Epithelial cell of proximal tubule (primary cell): ENCODE measurements at regions not wholly inside any gene's neighbourhood (a gene's known extent, or its start where the extent isn't known, plus 50 kb on each side); places are given as distances from the start of the nearest gene placed in this dataset.

ENCODE experiments used
- DNase-seq: peaks from one replicate; pipeline ENCODE4 v3.0.0-alpha.2; 2011; ENCODE audit warnings: low read depth
- H3K4me3 ChIP-seq: 2 replicates; pipeline ENCODE4 v1.5.1; 2011; ENCODE audit warnings: low read depth, mild to moderate bottlenecking, low read length
- TF ChIP-seq, protein P1 (sequence below): conservative IDR thresholded peaks from 2 replicates; pipeline ENCODE4 v1.5.1; 2012; ENCODE audit warnings: low read depth, mild to moderate bottlenecking, low read length

DNA sequence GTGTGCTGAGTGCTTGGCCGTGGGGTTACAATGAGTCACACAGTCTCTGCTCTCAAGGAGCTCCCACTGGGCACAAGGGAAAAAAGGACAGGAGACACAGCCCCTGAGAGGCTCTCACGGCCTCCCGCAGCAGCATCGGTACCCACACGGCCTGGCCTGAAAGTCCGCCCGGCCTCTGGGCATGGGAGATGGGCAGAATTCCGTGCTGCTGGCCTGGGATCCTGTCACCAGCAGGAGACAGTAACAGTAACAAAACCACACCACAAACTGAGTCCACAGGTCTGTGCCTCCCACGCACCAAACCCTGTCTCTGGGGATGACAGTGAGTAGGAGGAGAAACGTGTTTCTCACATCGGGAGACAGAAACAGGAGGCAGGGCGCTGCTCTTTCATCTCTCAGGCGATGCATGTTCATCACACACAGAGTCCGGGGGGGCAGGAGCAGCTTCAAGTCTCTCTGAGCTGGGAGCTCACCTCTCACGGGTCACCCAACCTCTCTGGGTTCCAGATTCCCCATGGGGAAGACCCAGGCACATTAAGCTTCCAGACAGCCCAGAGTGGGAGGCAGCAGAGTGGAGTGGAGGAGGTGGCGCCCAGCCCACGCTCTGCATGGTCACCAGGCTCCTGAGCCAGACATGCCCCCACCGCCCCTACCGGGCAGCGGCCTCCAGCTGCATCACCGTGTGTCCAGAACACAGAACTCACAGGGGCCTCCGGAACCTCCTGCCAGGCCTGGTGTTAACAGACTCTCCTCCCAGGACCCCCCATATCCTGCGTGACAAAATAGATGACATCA is 124.7 kb upstream of the VSTM2B start:
- TF ChIP-seq, protein P1, sequence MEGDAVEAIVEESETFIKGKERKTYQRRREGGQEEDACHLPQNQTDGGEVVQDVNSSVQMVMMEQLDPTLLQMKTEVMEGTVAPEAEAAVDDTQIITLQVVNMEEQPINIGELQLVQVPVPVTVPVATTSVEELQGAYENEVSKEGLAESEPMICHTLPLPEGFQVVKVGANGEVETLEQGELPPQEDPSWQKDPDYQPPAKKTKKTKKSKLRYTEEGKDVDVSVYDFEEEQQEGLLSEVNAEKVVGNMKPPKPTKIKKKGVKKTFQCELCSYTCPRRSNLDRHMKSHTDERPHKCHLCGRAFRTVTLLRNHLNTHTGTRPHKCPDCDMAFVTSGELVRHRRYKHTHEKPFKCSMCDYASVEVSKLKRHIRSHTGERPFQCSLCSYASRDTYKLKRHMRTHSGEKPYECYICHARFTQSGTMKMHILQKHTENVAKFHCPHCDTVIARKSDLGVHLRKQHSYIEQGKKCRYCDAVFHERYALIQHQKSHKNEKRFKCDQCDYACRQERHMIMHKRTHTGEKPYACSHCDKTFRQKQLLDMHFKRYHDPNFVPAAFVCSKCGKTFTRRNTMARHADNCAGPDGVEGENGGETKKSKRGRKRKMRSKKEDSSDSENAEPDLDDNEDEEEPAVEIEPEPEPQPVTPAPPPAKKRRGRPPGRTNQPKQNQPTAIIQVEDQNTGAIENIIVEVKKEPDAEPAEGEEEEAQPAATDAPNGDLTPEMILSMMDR: no peak
- no peak overlapping the region for H3K4me3 ChIP-seq
- DNase-seq: no peak

DNA sequence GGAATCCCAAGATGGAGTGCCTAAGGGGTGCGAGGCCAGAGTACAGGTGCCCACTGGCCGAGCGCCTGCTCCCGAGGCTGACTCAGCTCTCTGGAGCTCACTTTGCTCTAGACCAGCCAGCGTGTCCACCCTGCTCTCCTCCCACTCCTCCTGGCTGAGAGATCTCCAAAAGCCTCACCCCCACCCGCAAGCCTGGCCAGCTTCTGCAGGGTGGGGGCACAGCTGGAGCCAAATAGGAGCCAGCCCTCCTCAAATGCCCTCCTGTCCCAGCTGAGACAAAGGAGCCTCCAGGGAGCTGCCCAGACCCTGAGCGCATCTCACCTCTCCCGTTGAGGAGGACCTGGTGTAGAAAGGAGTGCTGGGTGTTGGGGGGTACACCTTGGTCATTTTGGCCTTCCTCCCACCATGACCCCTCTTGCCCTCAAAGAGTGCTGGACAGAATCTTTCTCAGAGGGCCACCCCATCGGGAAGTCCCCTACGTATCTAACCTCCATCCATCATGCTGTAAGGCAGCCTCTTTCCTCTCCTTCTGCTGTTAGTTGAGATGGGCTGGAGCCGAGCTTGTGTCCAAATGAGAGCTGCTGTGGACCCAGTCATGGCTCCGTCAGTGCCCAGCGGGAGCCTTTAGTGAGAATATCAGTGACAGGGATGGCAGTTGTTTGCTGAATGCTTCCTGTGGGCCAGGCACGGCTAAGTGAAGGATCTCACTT is 123.9 kb upstream of the VSTM2B start:
- no peak overlapping the region for H3K4me3 ChIP-seq
- DNase-seq: no peak
- TF ChIP-seq, protein P1: no peak

DNA sequence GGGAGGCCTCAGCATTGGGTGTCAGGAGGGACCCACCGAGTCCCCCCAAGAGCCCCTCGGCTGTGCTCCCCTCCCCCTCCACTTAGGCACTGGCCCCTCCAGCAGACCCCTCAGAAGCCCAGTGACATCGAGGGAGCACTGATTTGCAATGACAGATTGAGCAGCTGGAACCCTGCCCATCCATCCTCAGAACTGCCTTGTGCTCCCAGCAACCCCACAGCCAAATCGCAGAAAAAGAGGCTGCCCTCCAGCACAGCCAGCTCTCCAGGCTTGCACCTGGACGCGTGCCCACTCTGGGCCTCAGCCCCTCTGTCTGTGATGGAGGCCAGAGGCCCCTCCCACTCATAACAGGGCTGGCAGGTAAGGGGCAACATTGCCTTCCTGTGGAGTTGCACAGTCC is 123.2 kb upstream of the VSTM2B start:
- H3K4me3 ChIP-seq: no peak overlapping the region
- TF ChIP-seq, protein P1: no peak
- DNase-seq: no peak

DNA sequence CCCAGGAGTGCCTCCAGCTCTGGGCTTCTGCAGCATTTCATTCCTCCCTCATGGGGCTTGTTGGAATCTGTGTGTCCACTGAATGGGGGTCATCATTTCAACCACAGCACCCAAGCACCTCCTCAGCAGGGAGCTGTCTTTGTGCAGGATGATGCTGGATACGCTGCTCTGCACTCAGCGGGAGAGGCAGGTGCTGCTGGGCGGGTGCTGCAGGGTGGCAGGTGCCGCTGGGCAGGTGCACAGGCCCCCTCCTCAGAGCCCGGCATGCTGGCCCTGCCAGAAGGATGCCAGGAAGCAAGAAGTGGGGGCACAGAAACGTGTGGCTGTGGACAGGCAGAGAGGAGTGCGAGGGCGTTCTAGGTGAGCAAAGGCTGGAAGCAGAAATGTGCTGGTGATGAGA is 121.8 kb upstream of the VSTM2B start:
- H3K4me3 ChIP-seq: no peak overlapping the region
- TF ChIP-seq, protein P1: no peak
- DNase-seq: no peak

DNA sequence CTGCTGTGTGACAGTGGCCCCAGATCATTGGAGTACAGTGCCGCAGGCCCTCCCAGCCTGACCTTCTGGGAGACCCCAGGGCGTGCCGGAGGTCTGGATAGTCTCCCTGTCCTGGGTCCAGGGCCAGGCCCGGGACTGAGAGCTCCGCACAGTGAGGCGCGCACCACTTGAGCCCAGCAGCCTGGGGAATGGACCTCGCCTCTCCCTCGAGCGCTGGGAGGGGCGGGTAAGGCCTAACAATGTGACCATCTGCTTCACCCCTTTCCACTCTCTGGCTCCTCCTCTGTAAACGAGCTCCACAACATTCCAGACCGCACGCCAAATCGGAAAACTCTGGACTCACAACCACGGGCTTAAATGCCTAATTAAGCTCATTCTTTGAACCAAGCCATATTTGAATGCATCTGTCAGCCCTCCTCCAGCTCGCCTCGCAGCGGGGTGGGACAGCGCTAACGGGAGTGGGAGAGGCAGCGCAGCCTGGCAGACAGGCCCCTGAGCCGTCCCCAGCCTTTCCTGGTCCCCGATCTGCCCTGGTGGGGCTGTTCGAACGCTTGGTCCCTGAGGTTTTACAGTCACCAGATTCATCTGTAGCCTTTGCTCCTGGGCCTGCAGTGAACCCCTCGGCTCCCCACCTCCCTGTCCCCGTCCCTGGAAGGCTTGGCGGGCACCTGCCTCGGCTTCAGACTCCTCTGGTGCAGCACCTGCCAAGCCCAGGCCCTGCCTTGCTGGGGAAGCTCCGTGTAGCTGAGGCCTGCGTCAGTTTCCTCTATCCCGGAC is 120.7 kb upstream of the VSTM2B start:
- TF ChIP-seq, protein P1: no peak
- no peak overlapping the region for H3K4me3 ChIP-seq
- DNase-seq: no peak

DNA sequence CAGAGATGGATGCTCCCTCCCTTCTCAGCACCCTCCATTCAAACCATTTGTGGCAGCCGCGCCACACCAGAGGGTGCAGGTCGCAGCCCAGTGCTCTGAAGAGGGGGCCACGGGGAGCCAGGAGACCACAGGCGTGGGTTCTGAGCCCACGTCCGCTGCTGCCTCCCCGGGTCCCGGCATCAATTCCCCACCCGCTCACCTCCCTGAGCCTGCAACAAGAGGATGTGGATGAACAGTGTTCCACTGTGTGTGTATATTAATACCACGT is 120.1 kb upstream of the VSTM2B start:
- TF ChIP-seq, protein P1: no peak
- DNase-seq: no peak
- H3K4me3 ChIP-seq: no peak overlapping the region
